ENCODE measurements at regions not wholly inside any gene's neighbourhood (a gene's known extent, or its start where the extent isn't known, plus 50 kb on each side); places are given as distances from the start of the nearest gene placed in this dataset.

DNA sequence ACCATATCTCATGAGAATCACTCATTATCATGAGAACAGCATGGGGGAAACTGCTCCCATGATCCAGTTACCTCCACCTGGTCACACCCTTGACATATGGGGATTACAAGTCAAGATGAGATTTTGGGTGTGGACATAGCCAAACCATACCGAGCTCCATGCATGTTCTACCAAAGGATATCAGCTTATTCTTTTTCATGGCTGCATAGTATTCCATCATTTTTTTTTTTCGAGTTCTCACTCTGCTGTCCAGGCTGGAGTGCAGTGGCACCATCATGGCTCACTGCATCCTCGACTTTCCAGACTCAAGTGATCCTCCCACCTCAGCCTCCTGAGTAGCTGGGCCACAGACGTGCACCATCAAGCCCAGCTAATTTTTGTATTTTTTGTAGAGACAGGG, 668.3 kb downstream of the GATA3 start:
- TF ChIP-seq, protein P1, sequence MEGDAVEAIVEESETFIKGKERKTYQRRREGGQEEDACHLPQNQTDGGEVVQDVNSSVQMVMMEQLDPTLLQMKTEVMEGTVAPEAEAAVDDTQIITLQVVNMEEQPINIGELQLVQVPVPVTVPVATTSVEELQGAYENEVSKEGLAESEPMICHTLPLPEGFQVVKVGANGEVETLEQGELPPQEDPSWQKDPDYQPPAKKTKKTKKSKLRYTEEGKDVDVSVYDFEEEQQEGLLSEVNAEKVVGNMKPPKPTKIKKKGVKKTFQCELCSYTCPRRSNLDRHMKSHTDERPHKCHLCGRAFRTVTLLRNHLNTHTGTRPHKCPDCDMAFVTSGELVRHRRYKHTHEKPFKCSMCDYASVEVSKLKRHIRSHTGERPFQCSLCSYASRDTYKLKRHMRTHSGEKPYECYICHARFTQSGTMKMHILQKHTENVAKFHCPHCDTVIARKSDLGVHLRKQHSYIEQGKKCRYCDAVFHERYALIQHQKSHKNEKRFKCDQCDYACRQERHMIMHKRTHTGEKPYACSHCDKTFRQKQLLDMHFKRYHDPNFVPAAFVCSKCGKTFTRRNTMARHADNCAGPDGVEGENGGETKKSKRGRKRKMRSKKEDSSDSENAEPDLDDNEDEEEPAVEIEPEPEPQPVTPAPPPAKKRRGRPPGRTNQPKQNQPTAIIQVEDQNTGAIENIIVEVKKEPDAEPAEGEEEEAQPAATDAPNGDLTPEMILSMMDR (IDR thresholded peaks at IDR 0.05; ENCODE audit: extremely low read depth, missing control alignments), result no peak
- no peak for DNase-seq (ENCODE audit: low spot score)

DNA sequence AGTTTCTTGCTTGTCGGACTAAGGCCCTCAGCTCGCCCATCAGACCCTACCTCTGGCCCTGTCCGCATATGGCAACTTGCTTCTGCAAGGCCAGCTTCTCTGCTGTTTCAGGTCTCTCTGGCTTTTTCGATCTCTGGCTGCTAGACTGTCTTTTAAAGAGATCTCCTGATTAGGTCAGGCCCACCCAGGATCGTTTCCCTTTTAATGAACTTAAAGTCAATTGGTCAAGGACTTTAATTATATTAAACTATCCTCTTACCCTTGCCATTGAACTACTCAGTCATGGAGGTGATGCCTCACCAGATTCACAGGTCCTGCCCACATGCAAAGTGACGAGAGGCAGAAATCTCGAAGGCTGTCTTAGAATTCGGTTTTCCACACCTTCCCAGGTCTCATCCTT, 670.9 kb downstream of the GATA3 start:
- DNase-seq (ENCODE audit: low spot score), result no peak
- TF ChIP-seq, protein P1 (IDR thresholded peaks at IDR 0.05; ENCODE audit: extremely low read depth, missing control alignments), result no peak

DNA sequence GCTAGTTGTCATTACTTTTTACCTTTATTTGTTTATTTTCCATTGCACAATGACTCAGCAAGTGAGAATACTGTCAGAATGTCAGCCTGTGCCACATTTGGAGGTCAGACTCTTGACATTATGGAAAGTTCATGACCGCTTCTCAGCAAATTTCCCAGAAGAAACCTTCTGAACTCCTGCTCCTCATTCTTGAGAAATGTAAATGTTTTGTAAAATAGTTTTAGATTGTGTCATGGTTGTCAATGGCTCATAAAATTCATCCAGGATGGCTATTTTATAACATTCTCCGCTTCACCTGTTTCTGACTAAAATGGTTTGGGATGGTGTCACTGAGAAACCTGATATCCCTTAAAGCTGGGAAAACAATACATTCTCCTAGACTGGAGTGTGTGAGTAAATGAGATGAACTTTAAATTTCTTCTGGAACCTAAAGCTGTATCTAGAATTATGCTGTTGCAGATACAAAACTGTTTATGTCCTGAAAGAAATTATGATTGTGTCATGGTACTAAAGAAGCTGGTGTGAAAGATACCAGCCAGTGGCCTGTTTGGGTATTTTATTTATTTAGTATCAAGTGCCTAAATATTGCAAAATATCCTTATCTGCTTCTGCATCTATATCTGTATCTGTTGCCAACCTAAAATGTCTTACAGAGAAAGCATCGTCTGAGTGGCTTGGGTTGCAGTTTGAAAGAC, 671.7 kb downstream of the GATA3 start:
- TF ChIP-seq, protein P1 (IDR thresholded peaks at IDR 0.05; ENCODE audit: extremely low read depth, missing control alignments), result no peak
- DNase-seq (ENCODE audit: low spot score), result no peak

DNA sequence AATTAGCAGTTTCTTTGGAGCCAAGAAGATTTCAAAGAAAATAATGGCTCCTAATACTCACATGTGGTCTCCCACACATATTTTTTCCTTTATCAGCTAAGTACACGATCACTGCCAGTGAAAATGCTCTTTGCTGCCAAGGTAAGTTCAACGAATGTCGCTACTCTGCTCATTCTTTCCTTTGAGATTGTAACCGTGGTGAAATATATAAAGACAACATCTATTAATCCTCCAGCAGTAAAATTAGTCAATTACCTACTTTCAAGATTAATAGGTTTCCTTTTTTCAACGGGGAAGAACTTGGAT, 672.2 kb downstream of the GATA3 start:
- TF ChIP-seq, protein P1 (IDR thresholded peaks at IDR 0.05; ENCODE audit: extremely low read depth, missing control alignments), result no peak
- DNase-seq (ENCODE audit: low spot score), result no peak

- DNase-seq (ENCODE audit: low spot score), result no peak
- TF ChIP-seq, protein P1 (IDR thresholded peaks at IDR 0.05; ENCODE audit: extremely low read depth, missing control alignments), result no peak
These were observed 676.9 kb downstream of the GATA3 start for GRCh38 chr10:8731121-8732095.

DNA sequence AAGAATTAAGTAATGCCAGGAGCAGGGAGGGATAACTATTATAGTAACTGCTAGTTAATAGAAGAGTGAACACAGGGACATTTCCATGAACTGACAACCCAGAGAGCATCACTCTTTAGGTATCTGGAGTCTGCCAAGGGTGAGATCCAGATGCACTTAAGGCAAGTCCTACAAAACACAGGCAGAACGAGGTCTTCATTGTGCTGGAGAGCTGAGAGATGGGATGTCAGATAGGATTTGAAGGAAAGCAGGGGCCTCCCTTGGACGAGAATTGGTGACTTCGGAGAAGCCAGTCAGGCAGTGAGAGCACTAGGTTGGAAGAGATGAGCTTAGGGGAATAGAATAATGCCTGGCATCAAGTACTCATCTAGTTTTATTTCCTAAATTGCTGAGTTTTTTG, 684.5 kb downstream of the GATA3 start:
- TF ChIP-seq, protein P1 (IDR thresholded peaks at IDR 0.05; ENCODE audit: extremely low read depth, missing control alignments), result no peak

GRCh38 chr10:8752146-8752843, 697.8 kb downstream of the GATA3 start:
- TF ChIP-seq, protein P1 (IDR thresholded peaks at IDR 0.05; ENCODE audit: extremely low read depth, missing control alignments), result no peak
- no peak for DNase-seq (ENCODE audit: low spot score)

More for the DNA sequence above, 684.5 kb downstream of the GATA3 start:
- DNase-seq (ENCODE audit: low spot score), result no peak

All from GM20000 (cell line).